ENCODE measurements at regions not wholly inside any gene's neighbourhood (a gene's known extent, or its start where the extent isn't known, plus 50 kb on each side); places are given as distances from the start of the nearest gene placed in this dataset.

DNA sequence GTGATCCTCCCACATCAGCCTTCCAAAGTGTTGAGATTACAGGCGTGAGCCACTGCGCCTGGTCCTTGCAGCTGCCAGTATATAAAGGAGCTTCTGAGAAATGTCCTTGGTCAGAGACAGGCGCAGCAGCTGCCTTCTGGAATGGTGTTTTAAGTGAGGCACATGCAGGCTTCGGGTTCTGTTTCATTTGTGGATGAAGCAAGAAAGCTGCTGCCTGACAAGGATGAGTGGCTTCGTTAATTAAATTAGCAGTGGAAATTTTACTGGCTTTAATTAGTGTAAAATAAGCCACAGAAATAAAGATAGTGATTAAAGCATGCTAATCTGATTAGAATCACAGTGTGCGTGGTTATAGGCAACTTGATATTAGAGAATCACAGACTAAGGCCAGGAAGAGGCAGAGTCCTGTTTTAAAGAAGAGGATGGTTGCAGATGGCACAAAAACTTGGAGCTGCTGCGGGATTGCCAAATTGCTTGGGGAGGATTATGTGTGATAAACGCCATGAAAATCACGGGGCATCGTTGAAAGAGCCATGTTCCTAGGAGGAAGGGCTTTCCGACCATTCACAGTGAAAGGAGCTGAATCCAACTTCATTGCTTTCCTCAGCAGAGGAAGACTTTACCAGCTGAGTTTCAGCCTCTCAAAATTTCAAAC, 348.4 kb upstream of the FAT1 start:
- TF ChIP-seq, protein P1, sequence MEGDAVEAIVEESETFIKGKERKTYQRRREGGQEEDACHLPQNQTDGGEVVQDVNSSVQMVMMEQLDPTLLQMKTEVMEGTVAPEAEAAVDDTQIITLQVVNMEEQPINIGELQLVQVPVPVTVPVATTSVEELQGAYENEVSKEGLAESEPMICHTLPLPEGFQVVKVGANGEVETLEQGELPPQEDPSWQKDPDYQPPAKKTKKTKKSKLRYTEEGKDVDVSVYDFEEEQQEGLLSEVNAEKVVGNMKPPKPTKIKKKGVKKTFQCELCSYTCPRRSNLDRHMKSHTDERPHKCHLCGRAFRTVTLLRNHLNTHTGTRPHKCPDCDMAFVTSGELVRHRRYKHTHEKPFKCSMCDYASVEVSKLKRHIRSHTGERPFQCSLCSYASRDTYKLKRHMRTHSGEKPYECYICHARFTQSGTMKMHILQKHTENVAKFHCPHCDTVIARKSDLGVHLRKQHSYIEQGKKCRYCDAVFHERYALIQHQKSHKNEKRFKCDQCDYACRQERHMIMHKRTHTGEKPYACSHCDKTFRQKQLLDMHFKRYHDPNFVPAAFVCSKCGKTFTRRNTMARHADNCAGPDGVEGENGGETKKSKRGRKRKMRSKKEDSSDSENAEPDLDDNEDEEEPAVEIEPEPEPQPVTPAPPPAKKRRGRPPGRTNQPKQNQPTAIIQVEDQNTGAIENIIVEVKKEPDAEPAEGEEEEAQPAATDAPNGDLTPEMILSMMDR (IDR thresholded peaks at IDR 0.05; ENCODE audit: low read depth, low read length, missing control alignments), result no peak
- DNase-seq (ENCODE audit: extremely low read depth, low read depth), result no peak
- no peak overlapping the region for H3K4me3 ChIP-seq (replicated peaks; ENCODE audit: low read depth, low read length)

DNA sequence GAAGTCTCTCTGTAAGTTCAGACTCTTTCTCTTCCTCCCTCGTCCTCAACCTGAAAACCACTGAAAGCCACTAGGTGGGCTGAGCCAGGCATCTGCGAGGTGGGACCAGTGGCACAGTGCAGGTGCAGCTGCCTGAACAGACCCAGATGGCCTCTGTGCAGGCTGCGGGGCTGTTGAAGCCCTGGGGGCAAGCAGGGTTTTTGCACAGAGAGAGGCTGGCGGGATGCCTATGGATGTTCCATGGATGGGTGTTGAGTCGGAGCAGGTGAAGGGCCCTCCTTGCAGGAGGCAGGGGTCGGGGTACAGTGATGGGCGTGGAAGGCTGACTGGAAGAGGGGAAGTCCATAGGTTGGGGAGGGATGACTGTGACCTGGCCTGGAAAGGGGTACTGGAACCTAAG, 350.2 kb upstream of the FAT1 start:
- no peak for DNase-seq (ENCODE audit: extremely low read depth, low read depth)
- TF ChIP-seq, protein P1 (IDR thresholded peaks at IDR 0.05; ENCODE audit: low read depth, low read length, missing control alignments), result no peak
- H3K4me3 ChIP-seq (replicated peaks; ENCODE audit: low read depth, low read length), result no peak overlapping the region

DNA sequence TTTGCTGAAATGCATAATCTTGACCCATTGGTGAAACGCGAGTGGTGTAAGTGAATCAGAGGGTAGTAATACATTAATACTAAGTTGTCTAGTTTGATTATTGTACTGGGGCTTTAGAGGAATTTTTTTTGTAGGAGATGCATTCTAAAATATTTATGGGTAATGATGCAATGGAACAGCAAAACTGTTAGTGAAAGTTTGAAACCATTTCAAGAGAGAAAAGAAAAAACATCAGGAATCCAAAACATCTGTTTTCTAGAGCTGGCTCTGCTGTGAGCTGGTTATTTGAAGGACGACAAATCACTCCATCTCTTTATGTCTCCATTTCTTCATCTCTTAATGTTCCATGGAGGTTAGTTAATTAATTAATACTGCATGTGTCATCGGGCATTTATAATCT, 351.9 kb upstream of the FAT1 start:
- H3K4me3 ChIP-seq (replicated peaks; ENCODE audit: low read depth, low read length), result no peak overlapping the region
- no peak for DNase-seq (ENCODE audit: extremely low read depth, low read depth)
- TF ChIP-seq, protein P1 (IDR thresholded peaks at IDR 0.05; ENCODE audit: low read depth, low read length, missing control alignments), result no peak

DNA sequence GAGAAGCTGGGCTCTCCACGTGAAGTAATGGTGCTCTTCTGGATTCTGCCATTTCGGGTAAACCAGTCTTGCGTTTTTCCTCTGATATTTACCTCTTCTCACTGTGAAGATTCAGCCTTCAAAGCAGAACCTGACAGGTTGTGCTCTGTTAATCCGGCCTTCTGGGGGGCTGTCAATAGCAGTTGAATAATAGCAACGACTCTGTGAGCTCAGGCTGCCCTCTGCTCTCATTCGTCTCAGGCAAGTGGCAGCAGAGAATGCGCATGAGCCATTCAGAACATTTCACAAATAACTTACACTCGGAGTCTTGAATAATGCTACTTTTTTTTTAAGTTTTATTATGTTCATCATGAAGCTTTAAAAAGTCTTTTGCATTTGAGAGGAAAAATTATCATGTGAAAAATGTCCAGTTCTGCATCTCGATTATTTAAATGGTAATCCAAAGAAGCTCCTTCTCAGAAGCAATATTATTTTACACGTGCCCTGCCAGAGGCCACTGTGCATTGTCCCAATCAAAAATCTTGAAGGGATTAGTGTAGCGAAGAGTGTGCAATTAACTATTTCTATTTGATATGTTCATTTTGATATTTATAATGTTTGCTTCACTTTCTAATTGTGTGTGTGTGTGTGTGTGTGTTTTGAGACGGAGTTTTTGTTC, 354.2 kb upstream of the FAT1 start:
- no peak overlapping the region for H3K4me3 ChIP-seq (replicated peaks; ENCODE audit: low read depth, low read length)
- DNase-seq (ENCODE audit: extremely low read depth, low read depth), result no peak
- TF ChIP-seq, protein P1 (IDR thresholded peaks at IDR 0.05; ENCODE audit: low read depth, low read length, missing control alignments), result no peak

DNA sequence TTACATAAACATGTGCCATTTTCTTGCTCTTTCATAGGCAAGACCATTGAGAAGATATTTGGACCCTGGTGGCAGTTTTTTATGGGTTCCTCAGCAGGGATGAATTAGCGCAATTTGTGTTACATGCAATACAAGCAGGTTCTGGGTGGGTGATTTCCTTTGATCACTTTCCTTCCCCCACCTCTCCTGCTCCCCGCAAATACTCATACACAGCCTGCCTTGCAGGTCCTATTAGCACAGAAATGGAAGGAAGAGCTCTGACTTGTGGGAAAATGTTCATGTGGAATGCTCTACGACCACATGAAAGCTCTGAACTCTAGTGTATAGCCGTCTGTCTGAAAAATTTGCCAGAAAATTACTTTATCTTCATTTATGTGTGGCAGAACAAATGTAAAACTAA, 361.0 kb upstream of the FAT1 start:
- DNase-seq (ENCODE audit: extremely low read depth, low read depth), result no peak
- TF ChIP-seq, protein P1 (IDR thresholded peaks at IDR 0.05; ENCODE audit: low read depth, low read length, missing control alignments), result no peak

DNA sequence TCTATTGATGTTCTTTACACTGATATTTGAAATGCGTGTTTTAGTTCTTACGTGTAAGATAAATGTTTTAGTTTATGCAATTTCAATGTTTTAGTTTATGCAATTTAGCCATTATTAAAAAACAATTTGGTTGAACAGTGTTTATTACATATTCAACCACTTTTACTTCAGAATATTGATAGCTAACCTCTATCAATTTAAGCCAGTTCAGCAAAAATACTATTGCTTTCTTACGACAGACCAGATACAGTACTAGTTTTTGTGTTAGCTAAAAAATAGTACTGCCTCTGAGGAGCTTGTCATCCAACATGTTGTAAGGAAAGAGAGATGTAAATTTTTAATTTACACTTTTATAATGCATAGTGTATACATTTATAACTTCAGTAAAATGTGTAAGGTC, 361.7 kb upstream of the FAT1 start:
- TF ChIP-seq, protein P1 (IDR thresholded peaks at IDR 0.05; ENCODE audit: low read depth, low read length, missing control alignments), result no peak
- H3K4me3 ChIP-seq (replicated peaks; ENCODE audit: low read depth, low read length), result no peak overlapping the region
- DNase-seq (ENCODE audit: extremely low read depth, low read depth), result no peak

More for the DNA sequence above, 361.0 kb upstream of the FAT1 start:
- H3K4me3 ChIP-seq (replicated peaks; ENCODE audit: low read depth, low read length), result no peak overlapping the region
